ENCODE measurements at regions not wholly inside any gene's neighbourhood (a gene's known extent, or its start where the extent isn't known, plus 50 kb on each side); places are given as distances from the start of the nearest gene placed in this dataset.

DNA sequence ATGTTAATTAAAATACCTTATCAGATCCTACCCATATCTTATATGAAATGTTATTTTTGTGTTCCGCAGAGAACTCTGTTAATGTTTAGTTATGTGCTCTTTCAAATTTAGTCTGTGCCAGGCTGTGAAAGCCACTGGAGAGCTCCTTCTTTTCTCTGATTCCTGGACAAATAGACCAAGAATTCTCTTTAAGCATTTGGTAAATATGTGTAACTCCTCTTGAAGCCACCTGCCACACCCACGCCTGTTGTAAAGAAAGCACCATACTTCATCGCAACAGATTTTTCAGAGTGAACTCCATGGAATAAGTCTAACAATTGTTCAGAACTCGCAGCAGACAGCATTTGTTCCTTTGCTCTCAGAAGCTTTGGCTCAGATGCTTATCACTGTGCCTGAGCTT, 301.1 kb downstream of the FAM170A start:
- H3F3A ChIP-seq (replicated peaks; ENCODE audit: insufficient read depth): no peaks in the 10 kb centered on the region
- H3K4me3 ChIP-seq (ENCODE audit: low read depth in 2 of 2, low read length in 1 of 2): no peak overlapping the region
- H3K36me3 ChIP-seq (replicated peaks in 1 of 2; ENCODE audit: control insufficient read depth in 1 of 2, insufficient read depth in 2 of 2, low read length in 1 of 2): no peaks in the 10 kb centered on the region
- no peak overlapping the region for H2AFZ ChIP-seq (ENCODE audit: low read depth)
- no peaks in the 10 kb centered on the region for H3K79me2 ChIP-seq (ENCODE audit: insufficient read depth)
- no peaks in the 10 kb centered on the region for H3K27me3 ChIP-seq (ENCODE audit: insufficient read depth)
- ChIA-PET CTCF (interaction anchor here (0.7 kb wide), 1 partner anchor 798 kb away, joined by 3 read pairs; no protein-coding TSS in a partner anchor), POLR2A (no interaction called here)
- H3K9ac ChIP-seq: no peak overlapping the region
- TF ChIP-seq RAD21 (IDR thresholded peaks at IDR 0.05; ENCODE audit: low read length): no peak
- no peak for TF ChIP-seq POLR2AphosphoS5 (IDR thresholded peaks at IDR 0.05; ENCODE audit: low read depth, low read length)
- TF ChIP-seq TCF12 (IDR thresholded peaks at IDR 0.05): no peak
- TF ChIP-seq SIN3A (IDR thresholded peaks at IDR 0.05; ENCODE audit: borderline replicate concordance, low read depth, low read length): no peak
- no peak for TF ChIP-seq GABPA (IDR thresholded peaks at IDR 0.05; ENCODE audit: low read depth)
- TF ChIP-seq FOXM1 (IDR thresholded peaks at IDR 0.05; ENCODE audit: low read depth): no peak
- TF ChIP-seq EP300 (IDR thresholded peaks at IDR 0.05; ENCODE audit: borderline replicate concordance in 1 of 2, low read depth in 1 of 2, low read length in 1 of 2): no peak
- no peak for TF ChIP-seq ELF1 (IDR thresholded peaks at IDR 0.05)
- TF ChIP-seq, protein P1, sequence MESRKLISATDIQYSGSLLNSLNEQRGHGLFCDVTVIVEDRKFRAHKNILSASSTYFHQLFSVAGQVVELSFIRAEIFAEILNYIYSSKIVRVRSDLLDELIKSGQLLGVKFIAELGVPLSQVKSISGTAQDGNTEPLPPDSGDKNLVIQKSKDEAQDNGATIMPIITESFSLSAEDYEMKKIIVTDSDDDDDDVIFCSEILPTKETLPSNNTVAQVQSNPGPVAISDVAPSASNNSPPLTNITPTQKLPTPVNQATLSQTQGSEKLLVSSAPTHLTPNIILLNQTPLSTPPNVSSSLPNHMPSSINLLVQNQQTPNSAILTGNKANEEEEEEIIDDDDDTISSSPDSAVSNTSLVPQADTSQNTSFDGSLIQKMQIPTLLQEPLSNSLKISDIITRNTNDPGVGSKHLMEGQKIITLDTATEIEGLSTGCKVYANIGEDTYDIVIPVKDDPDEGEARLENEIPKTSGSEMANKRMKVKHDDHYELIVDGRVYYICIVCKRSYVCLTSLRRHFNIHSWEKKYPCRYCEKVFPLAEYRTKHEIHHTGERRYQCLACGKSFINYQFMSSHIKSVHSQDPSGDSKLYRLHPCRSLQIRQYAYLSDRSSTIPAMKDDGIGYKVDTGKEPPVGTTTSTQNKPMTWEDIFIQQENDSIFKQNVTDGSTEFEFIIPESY (IDR thresholded peaks at IDR 0.05; ENCODE audit: borderline replicate concordance, low read depth): no peak
- no peak for TF ChIP-seq YY1 (IDR thresholded peaks at IDR 0.05; ENCODE audit: low read depth)
- TF ChIP-seq FOXJ3 (CRISPR knock-in tag; IDR thresholded peaks at IDR 0.05): no peak
- no peak for TF ChIP-seq MXI1 (IDR thresholded peaks at IDR 0.05; ENCODE audit: low read depth, low read length)
- DNase-seq: no peak
- H3K9me2 ChIP-seq: peaks cover 7% of the 10 kb centered on the region; the same call in 1 of the 2 replicates
- H3K4me1 ChIP-seq (ENCODE audit: control insufficient read depth in 1 of 2, insufficient read depth in 2 of 2, low read depth in 1 of 2, low read length in 1 of 2): no peaks in the 10 kb centered on the region
- no peaks in the 10 kb centered on the region for H4K20me1 ChIP-seq (ENCODE audit: insufficient read depth)
- H3K9me3 ChIP-seq: no peaks in the 10 kb centered on the region
- H3K27ac ChIP-seq (ENCODE audit: low read depth in 2 of 2, low read length in 1 of 2): no peak overlapping the region
- H3K4me2 ChIP-seq: no peak overlapping the region
- WGBS (ENCODE audit: low lambda C conversion rate): 57% methylated on average over 4 of the region's 4 CpGs

DNA sequence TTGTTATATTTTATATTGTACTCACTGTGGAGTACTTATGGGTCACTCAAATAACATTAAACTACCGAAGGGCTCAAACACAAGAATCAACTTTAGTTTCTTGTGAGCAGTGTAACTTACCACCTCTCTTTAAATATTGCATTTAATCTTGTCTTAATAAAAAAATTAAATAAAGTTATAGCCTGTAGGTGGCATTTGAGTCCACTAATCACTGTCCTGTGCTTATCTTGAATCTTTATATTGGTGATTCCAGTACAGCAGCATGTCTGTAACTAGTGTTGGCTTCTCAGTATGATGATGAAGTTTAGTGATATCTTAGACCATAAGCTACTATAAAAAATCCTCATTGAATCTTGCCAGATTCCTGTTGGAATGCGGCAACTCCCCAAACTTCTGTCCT, 313.8 kb downstream of the FAM170A start:
- Histone ChIP-seq H3K4me3 (ENCODE audit: low read depth in 2 of 2, low read length in 1 of 2) (no peak overlapping the region), H3K4me1 (ENCODE audit: control insufficient read depth in 1 of 2, insufficient read depth in 2 of 2, low read depth in 1 of 2, low read length in 1 of 2) (no peaks in the 10 kb centered on the region; a peak in 1 of 4 replicates), H3K9ac (no peak overlapping the region), H3K27ac (ENCODE audit: low read depth in 2 of 2, low read length in 1 of 2) (no peak overlapping the region), H3K36me3 (replicated peaks in 1 of 2; ENCODE audit: control insufficient read depth in 1 of 2, insufficient read depth in 2 of 2, low read length in 1 of 2) (no peaks in the 10 kb centered on the region), H2AFZ (ENCODE audit: low read depth) (no peak overlapping the region), H4K20me1 (ENCODE audit: insufficient read depth) (no peaks in the 10 kb centered on the region), H3K4me2 (no peak overlapping the region), H3F3A (replicated peaks; ENCODE audit: insufficient read depth) (no peaks in the 10 kb centered on the region), H3K9me3 (no peaks in the 10 kb centered on the region), H3K27me3 (ENCODE audit: insufficient read depth) (no peaks in the 10 kb centered on the region), H3K79me2 (ENCODE audit: insufficient read depth) (no peaks in the 10 kb centered on the region), H3K9me2 (no peaks in the 10 kb centered on the region)
- ChIA-PET CTCF (interaction anchor here (1.7 kb wide), 1 partner anchor 9 kb away, joined by 5 read pairs; no protein-coding TSS in a partner anchor), POLR2A (no interaction called here)
- WGBS (ENCODE audit: low lambda C conversion rate): 75% methylated on average over 2 of the region's 2 CpGs
- DNase-seq: no peak
- no peak for TF ChIP-seq ELF1 (IDR thresholded peaks at IDR 0.05)
- TF ChIP-seq POLR2AphosphoS5 (IDR thresholded peaks at IDR 0.05; ENCODE audit: low read depth, low read length): no peak
- TF ChIP-seq NFIC (IDR thresholded peaks at IDR 0.05; ENCODE audit: borderline replicate concordance): no peak
- no peak for TF ChIP-seq TAF1 (IDR thresholded peaks at IDR 0.05; ENCODE audit: borderline replicate concordance, low read depth, low read length)
- TF ChIP-seq, protein P2, sequence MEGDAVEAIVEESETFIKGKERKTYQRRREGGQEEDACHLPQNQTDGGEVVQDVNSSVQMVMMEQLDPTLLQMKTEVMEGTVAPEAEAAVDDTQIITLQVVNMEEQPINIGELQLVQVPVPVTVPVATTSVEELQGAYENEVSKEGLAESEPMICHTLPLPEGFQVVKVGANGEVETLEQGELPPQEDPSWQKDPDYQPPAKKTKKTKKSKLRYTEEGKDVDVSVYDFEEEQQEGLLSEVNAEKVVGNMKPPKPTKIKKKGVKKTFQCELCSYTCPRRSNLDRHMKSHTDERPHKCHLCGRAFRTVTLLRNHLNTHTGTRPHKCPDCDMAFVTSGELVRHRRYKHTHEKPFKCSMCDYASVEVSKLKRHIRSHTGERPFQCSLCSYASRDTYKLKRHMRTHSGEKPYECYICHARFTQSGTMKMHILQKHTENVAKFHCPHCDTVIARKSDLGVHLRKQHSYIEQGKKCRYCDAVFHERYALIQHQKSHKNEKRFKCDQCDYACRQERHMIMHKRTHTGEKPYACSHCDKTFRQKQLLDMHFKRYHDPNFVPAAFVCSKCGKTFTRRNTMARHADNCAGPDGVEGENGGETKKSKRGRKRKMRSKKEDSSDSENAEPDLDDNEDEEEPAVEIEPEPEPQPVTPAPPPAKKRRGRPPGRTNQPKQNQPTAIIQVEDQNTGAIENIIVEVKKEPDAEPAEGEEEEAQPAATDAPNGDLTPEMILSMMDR (IDR thresholded peaks at IDR 0.05): peak; percentile 56
- TF ChIP-seq, protein P3, sequence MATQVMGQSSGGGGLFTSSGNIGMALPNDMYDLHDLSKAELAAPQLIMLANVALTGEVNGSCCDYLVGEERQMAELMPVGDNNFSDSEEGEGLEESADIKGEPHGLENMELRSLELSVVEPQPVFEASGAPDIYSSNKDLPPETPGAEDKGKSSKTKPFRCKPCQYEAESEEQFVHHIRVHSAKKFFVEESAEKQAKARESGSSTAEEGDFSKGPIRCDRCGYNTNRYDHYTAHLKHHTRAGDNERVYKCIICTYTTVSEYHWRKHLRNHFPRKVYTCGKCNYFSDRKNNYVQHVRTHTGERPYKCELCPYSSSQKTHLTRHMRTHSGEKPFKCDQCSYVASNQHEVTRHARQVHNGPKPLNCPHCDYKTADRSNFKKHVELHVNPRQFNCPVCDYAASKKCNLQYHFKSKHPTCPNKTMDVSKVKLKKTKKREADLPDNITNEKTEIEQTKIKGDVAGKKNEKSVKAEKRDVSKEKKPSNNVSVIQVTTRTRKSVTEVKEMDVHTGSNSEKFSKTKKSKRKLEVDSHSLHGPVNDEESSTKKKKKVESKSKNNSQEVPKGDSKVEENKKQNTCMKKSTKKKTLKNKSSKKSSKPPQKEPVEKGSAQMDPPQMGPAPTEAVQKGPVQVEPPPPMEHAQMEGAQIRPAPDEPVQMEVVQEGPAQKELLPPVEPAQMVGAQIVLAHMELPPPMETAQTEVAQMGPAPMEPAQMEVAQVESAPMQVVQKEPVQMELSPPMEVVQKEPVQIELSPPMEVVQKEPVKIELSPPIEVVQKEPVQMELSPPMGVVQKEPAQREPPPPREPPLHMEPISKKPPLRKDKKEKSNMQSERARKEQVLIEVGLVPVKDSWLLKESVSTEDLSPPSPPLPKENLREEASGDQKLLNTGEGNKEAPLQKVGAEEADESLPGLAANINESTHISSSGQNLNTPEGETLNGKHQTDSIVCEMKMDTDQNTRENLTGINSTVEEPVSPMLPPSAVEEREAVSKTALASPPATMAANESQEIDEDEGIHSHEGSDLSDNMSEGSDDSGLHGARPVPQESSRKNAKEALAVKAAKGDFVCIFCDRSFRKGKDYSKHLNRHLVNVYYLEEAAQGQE (IDR thresholded peaks at IDR 0.05; ENCODE audit: low read depth, low read length): no peak
- no peak for TF ChIP-seq FOXM1 (IDR thresholded peaks at IDR 0.05; ENCODE audit: low read depth)
- TF ChIP-seq EZH2phosphoT487 (IDR thresholded peaks at IDR 0.05; ENCODE audit: borderline replicate concordance, low read depth): no peak
- no peak for TF ChIP-seq SIN3A (IDR thresholded peaks at IDR 0.05; ENCODE audit: borderline replicate concordance, low read depth, low read length)
- no peak for TF ChIP-seq RCOR1 (IDR thresholded peaks at IDR 0.05; ENCODE audit: low read length)
- no peak for TF ChIP-seq YY1 (IDR thresholded peaks at IDR 0.05; ENCODE audit: low read depth)
- TF ChIP-seq RFX5 (IDR thresholded peaks at IDR 0.05; ENCODE audit: low read length): no peak
- no peak for TF ChIP-seq TCF12 (IDR thresholded peaks at IDR 0.05)
- peak; percentile 36; the same call in 1 of the 2 replicates for TF ChIP-seq GATA2 (CRISPR knock-in tag; IDR thresholded peaks at IDR 0.05)
- TF ChIP-seq GABPA (IDR thresholded peaks at IDR 0.05; ENCODE audit: low read depth): no peak
- TF ChIP-seq JUND (IDR thresholded peaks at IDR 0.05): no peak
- TF ChIP-seq RXRA (IDR thresholded peaks at IDR 0.05; ENCODE audit: borderline replicate concordance, low read depth): no peak
- no peak for TF ChIP-seq CHD2 (IDR thresholded peaks at IDR 0.05; ENCODE audit: low read length, partially characterized antibody)
